ENCODE measurements at regions not wholly inside any gene's neighbourhood (a gene's known extent, or its start where the extent isn't known, plus 50 kb on each side); places are given as distances from the start of the nearest gene placed in this dataset.

DNA sequence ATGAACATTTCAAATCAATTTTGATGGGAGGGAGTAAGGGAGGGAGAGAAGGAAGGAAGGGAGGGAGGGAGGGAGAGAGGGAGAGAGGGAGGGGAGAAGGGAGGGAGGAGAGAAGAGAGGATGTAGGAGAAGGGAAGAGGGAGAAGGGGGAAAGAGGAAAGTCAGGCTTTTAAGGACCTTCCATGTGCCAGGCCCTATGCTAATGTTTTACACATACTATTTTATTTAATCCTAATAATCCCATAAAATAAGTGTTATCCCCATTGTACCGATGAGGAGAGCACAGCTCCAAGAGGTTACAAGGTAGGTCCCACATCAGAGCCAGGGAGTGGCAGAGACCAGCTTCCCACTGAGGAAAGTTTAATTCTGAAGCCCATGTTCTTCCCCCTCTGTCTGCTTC, 341.9 kb downstream of the RAB28 start:
- TF ChIP-seq, protein P1, sequence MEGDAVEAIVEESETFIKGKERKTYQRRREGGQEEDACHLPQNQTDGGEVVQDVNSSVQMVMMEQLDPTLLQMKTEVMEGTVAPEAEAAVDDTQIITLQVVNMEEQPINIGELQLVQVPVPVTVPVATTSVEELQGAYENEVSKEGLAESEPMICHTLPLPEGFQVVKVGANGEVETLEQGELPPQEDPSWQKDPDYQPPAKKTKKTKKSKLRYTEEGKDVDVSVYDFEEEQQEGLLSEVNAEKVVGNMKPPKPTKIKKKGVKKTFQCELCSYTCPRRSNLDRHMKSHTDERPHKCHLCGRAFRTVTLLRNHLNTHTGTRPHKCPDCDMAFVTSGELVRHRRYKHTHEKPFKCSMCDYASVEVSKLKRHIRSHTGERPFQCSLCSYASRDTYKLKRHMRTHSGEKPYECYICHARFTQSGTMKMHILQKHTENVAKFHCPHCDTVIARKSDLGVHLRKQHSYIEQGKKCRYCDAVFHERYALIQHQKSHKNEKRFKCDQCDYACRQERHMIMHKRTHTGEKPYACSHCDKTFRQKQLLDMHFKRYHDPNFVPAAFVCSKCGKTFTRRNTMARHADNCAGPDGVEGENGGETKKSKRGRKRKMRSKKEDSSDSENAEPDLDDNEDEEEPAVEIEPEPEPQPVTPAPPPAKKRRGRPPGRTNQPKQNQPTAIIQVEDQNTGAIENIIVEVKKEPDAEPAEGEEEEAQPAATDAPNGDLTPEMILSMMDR (IDR thresholded peaks at IDR 0.05; ENCODE audit: low read depth, low read length), result no peak
- no peak for TF ChIP-seq EZH2phosphoT487 (IDR thresholded peaks at IDR 0.05; ENCODE audit: low read depth)
